ENCODE measurements at regions not wholly inside any gene's neighbourhood (a gene's known extent, or its start where the extent isn't known, plus 50 kb on each side); places are given as distances from the start of the nearest gene placed in this dataset.
"Not testable (repeated sequence)": the region's sequence is repeated elsewhere in the genome, so short reads cannot be mapped to it uniquely, and the experiment has no call there.

DNA sequence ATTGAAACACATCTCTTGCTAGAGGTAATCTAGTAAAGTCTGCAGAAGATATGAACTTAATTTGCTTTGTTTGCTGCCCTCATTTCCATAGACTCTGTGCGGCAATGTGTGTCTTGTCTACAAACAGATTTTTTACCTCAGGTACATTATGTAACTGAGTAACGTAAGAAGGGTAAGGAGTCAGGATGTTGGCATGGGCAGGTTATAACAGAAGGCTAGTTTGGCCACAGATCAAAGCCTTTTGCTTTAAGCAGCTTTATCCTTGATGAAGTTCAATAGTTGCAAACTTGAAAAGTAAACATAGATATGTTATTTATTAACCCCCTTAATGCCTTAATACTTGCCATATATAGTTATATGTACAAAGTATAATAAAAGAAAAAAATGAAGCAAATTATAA, 391.6 kb upstream of the FKBP1C start:
- no peak for DNase-seq (ENCODE audit: low read depth in 2 of 2)

- DNase-seq (ENCODE audit: low read depth in 2 of 2), result no peak
These were observed 402.5 kb upstream of the FKBP1C start for GRCh38 chr6:62808565-62809293.

GRCh38 chr6:62805431-62805830, 405.8 kb upstream of the FKBP1C start:
- DNase-seq (ENCODE audit: low read depth in 2 of 2), result no peak

DNA sequence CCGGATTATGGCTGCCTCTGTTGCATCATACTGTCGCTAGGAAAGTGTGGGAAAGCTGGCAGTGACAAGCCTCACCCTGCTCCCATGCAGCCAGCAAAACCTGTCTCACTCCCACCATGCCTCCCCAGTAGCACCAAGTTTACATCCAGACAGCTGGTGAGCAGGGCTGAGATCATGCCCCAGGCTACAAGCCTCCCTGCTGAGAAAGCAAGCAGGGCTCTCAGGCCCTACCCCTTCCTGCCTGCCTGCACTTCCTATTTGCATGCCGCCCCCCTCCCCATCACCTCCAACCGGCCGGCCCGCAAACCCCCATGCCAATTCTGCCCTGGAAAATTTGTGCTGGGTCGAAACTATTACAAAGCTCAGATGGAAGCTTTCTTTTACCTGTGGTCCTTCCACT, 408.2 kb upstream of the FKBP1C start:
- no peak for DNase-seq (ENCODE audit: low read depth in 2 of 2)

- DNase-seq (ENCODE audit: low read depth in 2 of 2), result no peak
These were observed 414.1 kb upstream of the FKBP1C start for GRCh38 chr6:62797190-62797589.

DNA sequence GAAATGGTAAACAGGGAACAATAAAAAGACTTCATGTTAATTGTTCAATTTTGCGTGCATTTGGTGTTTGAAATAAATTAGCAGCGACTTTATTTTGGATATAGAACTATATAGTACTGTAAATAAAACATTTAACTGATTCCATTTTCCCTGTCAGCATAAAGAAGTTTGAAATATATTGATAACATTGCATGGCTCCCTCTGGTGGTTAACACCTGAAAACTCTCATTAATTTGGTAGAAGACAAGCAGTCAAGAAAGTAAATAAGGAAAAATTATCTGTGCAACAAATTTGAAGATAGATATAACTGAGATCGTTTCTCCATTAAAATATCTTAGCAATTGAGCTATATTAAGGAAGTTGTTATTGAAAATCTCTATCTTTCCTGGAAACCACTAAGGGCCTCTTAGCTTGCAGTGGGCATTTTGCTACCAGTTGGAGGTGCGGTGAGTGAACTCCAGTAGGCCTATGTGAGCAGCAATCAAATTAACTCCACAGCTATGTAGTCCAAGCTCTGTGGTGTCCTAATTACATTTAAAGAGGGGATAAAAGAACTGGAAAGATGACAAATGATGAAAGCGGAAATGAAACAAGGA, 435.7 kb upstream of the FKBP1C start:
- DNase-seq (ENCODE audit: low read depth in 2 of 2), result no peak

DNA sequence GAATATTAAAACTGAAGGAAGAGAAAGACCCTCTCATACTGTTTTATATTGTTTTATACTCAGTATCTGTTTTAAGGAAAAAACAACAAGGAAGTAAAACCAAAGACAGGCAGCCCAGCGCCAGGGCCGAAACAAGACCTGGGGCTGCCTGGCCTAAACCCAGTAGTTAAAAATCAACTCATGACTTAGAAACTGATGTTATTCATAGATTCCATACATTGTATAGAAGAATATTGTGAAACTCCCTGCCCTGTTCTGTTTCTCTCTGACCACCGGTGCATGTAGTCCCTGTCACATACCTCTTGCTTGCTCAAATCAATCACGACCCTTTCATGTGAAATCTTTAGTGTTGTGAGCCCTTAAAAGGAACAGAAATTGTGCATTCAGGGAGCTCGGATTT, 445.1 kb upstream of the FKBP1C start:
- not testable (repeated sequence) for DNase-seq (ENCODE audit: low read depth in 2 of 2)

- DNase-seq (ENCODE audit: low read depth in 2 of 2), result no peak
These were observed 446.4 kb upstream of the FKBP1C start for GRCh38 chr6:62764841-62765240.

DNA sequence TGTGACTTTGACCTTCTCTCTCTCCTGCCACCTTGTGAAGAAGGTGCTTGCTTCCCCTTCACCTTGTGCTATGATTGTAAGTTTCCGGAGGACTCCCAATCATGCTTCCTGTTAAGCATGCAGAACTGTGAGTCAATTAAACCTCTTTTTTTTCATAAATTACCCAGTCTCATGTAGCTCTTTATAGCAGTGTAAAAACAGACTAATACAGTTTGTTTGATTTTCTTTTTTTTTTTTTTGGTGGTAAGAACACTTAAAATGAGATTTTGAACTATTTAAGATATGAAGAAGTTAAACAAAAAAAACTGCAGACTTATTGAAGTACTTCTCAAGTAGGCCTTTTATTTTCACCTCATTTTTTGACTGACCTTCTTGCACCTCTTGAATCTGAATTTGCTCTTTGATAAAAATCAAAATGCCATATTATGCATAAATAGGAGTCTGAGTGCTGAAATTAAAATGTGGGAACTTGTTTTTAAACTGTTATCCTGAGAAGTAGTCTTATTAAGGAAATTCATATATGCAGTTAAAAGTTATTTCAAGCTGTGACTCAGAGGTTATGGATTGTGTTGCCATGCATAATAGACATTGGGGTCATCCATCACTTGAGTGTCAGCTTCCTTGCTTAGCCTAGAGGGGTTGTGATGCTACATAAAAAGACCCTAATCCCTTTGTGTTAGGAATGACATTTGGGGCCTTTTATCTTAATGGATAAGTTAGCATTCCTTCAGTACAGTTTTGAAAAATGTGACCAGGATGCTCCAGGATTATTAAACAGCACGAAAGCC, 447.9 kb upstream of the FKBP1C start:
- DNase-seq (ENCODE audit: low read depth in 2 of 2), result no peak

DNA sequence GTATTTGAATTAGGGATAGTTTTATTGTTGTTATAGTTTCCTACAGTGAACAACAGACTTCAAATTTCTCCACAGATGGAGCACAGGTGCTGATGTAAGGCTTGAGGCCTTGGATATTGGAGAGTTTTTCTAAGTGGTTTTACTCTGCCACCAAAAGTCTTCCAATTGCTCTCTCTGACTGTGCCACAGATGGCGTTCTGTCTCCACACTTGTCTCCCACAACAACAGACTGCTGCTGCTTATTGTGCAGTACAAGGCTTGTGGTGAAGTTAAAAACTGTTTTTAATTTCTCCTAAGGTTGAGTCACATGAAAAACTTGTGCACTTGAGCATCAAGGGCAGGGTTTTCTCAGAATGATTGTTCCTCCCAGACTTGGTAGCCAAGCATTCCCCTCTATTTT, 460.9 kb upstream of the KHDRBS2 start:
- no peak for DNase-seq (ENCODE audit: low read depth in 2 of 2)

GRCh38 chr6:62746161-62746560, 460.1 kb upstream of the KHDRBS2 start:
- DNase-seq (ENCODE audit: low read depth in 2 of 2), result no peak

- DNase-seq (ENCODE audit: low read depth in 2 of 2), result no peak
These were observed 454.6 kb upstream of the KHDRBS2 start for GRCh38 chr6:62740596-62740995.

- no peak for DNase-seq (ENCODE audit: low read depth in 2 of 2)
These were observed 454.1 kb upstream of the KHDRBS2 start for GRCh38 chr6:62740171-62740570.

DNA sequence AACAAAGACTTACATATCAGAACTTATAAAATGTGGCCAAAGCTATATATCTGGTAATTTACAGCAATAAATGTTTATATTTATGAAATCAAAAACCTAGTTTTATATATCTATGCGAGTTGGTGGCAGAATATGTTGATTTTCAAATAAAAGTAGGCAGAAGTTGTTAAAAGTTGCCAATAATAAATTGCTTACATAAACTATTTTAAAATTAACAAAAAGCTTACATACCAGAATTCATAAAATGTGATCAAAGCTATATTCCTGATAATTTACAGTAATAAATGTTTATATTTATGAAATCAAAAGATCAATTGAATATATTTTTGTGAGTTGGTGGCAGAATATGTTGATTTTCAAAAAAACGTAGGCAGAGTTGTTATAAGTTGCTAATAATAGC, 451.8 kb upstream of the KHDRBS2 start:
- DNase-seq (ENCODE audit: low read depth in 2 of 2), result no peak

DNA sequence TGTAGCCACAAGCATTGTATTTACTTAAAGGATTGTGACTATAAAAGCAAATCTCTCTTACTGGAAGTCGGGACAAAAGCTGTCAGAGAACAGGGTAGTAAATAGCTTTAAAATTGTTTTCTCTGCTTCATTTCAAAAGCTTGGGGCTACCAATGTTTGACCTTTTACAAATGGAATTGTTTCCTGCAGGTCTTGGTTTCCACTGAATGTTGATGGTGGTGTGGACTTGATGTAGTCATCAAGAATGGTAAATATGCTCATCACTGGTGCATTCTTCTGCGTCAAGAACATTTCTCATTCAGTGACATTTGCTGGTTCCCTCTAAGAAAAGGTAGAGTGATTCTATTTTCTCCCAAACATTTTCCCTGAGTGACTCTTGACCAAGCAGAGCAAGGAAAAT, 435.4 kb upstream of the KHDRBS2 start:
- DNase-seq (ENCODE audit: low read depth in 2 of 2), result no peak

GRCh38 chr6:62716719-62717118, 430.7 kb upstream of the KHDRBS2 start:
- no peak for DNase-seq (ENCODE audit: low read depth in 2 of 2)

- DNase-seq (ENCODE audit: low read depth in 2 of 2), result no peak
These were observed 428.1 kb upstream of the KHDRBS2 start for GRCh38 chr6:62714112-62714511.

DNA sequence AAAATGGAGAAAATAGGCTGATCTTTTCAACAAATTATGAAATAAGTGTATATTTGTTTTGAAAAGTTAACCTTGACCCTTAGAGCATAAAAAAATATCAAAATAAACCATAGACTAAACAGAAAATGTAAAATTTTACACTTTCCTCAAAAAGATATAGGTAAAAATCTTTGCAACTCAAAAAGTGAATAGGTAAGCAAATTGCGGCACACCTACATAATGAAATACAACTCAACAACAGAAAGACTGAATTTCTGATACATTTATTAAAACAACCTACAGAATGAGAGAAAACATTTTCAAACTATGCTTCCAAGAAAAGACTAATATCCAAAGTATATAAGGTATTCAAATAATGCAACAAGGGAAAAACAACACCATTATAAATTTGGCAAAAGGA, 425.7 kb upstream of the KHDRBS2 start:
- no peak for DNase-seq (ENCODE audit: low read depth in 2 of 2)

DNA sequence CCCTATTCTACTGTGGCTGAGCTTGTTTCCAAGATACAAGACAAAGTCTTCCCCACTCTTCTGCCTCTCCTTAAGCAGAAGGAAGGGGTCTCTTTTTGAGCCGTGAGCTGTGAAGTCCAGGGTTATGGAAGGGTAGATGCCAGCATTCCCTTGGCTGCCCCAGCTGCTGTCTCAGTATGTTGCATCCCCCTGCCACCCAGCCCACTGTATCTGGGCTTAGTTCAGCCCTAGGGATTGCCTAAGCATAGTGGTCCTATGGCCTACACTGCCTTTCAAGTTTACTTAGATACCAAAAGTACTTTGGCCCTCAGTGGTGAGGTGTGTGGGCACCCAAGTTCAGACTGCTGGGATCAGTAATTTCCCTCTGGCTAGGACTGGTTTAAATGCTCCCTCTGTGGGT, 421.9 kb upstream of the KHDRBS2 start:
- no peak for DNase-seq (ENCODE audit: low read depth in 2 of 2)

GRCh38 chr6:62707156-62707555, 421.1 kb upstream of the KHDRBS2 start:
- DNase-seq (ENCODE audit: low read depth in 2 of 2), result no peak

DNA sequence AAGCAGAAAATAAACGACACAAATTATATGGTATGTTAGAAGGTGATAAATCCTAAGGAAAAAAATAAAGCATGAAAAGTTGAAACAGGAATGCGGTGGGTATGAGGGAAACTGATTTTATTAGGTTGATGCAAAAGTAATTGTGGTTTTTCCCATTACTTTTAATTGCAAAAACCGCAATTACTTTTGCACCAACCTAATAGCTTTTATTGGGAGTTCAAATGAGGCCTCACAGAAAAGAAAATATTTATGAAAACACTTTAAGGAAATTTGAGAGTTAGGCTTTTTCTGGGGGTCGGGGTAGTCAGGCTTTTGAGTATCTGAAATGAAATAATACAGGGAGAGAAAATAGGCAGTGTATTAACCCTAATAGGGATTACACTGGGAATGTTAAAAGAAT, 397.0 kb upstream of the KHDRBS2 start:
- DNase-seq (ENCODE audit: low read depth in 2 of 2), result no peak

DNA sequence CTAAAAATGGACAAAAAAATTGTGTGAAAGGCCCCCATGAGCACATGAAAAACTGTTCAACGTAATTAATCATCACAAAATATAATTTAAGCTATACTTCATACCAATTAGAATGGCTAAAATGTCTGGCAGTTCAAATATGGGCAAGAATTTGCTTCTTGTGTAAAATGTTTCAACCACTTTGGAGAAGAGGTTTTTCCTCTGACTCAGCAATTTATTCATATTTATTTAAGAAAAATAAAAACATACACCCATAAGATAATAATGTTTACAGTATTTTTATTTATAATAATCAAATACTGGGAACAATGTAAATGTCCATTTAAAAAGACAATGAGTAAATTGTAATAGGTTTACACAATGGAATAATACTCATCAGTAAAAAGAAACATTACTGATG, 395.1 kb upstream of the KHDRBS2 start:
- no peak for DNase-seq (ENCODE audit: low read depth in 2 of 2)

- no peak for DNase-seq (ENCODE audit: low read depth in 2 of 2)
These were observed 387.0 kb upstream of the KHDRBS2 start for GRCh38 chr6:62672989-62673388.

Measured in dermis microvascular lymphatic vessel endothelial cell (primary cell).